Common myeloid progenitor, CD34-positive (primary cell): ENCODE measurements at regions not wholly inside any gene's neighbourhood (a gene's known extent, or its start where the extent isn't known, plus 50 kb on each side); places are given as distances from the start of the nearest gene placed in this dataset.

ENCODE experiments used
- CTCF ChIA-PET: fragments of 350-600 bp; sonication (Branson Sonifier 250); formaldehyde crosslinking; loops from one replicate; lab custom pipeline; 2021; ENCODE audit warnings: antibody characterized with exemption; lab: Charles Lee
- POLR2A ChIA-PET: fragments of 350-600 bp; sonication (Branson Sonifier 250); formaldehyde crosslinking; loops from one replicate; lab custom pipeline; 2021; ENCODE audit warnings: antibody characterized with exemption; lab: Charles Lee
- DNase-seq, 3 donors: peaks; one replicate each; pipeline versions ENCODE4 v3.0.0 to v3.0.0-alpha.2; 2013
- H3K27ac ChIP-seq, 2 experiments: 1 replicate in 1 of 2; 2 replicates in 1 of 2; pipeline ENCODE4 v1.7.0; 2013; ENCODE audit warnings: inconsistent platforms in 2 of 2, low read length in 2 of 2, mild to moderate bottlenecking in 2 of 2, low read depth in 1 of 2, moderate library complexity in 1 of 2; ENCODE audit not compliant: severe bottlenecking in 2 of 2, insufficient read depth in 1 of 2, poor library complexity in 1 of 2
- H3K27me3 ChIP-seq, 5 experiments: replicated peaks in 2 of 5; 1 replicate in 3 of 5; 2 replicates in 2 of 5; pipeline versions ENCODE4 v1.6.1 to v1.7.0; 2013; ENCODE audit warnings: low read length in 4 of 5, mild to moderate bottlenecking in 2 of 5, moderate library complexity in 2 of 5, inconsistent platforms in 1 of 5; ENCODE audit not compliant: insufficient read depth in 5 of 5, control insufficient read depth in 4 of 5
- H3K36me3 ChIP-seq, 4 experiments: 1 replicate in 2 of 4; 2 replicates in 2 of 4; pipeline versions ENCODE4 v1.6.1 to v1.7.0; 2013; ENCODE audit warnings: low read length in 3 of 4, control low read depth in 1 of 4, mild to moderate bottlenecking in 1 of 4; ENCODE audit not compliant: control insufficient read depth in 4 of 4, insufficient read depth in 4 of 4
- H3K4me1 ChIP-seq, 4 experiments: 1 replicate in 3 of 4; 2 replicates in 1 of 4; pipeline versions ENCODE4 v1.6.1 to v1.7.1; 2013; ENCODE audit warnings: low read length in 3 of 4, mild to moderate bottlenecking in 3 of 4, control low read depth in 1 of 4, inconsistent platforms in 1 of 4, moderate library complexity in 1 of 4; ENCODE audit not compliant: control insufficient read depth in 4 of 4, insufficient read depth in 4 of 4; ENCODE audit errors: control extremely low read depth in 1 of 4
- H3K4me3 ChIP-seq, 7 experiments: 1 replicate in 4 of 7; 2 replicates in 3 of 7; pipeline versions ENCODE4 v1.5.1 to v1.7.0; 2013; ENCODE audit warnings: mild to moderate bottlenecking in 7 of 7, low read length in 6 of 7, moderate library complexity in 6 of 7, inconsistent platforms in 2 of 7, low read depth in 2 of 7, control low read depth in 1 of 7; ENCODE audit not compliant: insufficient read depth in 4 of 7, control insufficient read depth in 1 of 7; ENCODE audit errors: extremely low read depth in 1 of 7
- H3K9me3 ChIP-seq, 5 experiments: 1 replicate in 4 of 5; 2 replicates in 1 of 5; pipeline versions ENCODE4 v1.6.1 to v1.7.1; 2013; ENCODE audit warnings: low read length in 4 of 5, mild to moderate bottlenecking in 2 of 5, inconsistent platforms in 1 of 5, low read depth in 1 of 5, moderate library complexity in 1 of 5; ENCODE audit not compliant: control insufficient read depth in 4 of 5, insufficient read depth in 2 of 5; ENCODE audit errors: control extremely low read depth in 1 of 5
- WGBS: methylation state at CpG from one replicate; pipeline ENCODE4 v1.1.5; 2013; ENCODE audit not compliant: insufficient coverage; 5-methylcytosine and 5-hydroxymethylcytosine counted together

DNA sequence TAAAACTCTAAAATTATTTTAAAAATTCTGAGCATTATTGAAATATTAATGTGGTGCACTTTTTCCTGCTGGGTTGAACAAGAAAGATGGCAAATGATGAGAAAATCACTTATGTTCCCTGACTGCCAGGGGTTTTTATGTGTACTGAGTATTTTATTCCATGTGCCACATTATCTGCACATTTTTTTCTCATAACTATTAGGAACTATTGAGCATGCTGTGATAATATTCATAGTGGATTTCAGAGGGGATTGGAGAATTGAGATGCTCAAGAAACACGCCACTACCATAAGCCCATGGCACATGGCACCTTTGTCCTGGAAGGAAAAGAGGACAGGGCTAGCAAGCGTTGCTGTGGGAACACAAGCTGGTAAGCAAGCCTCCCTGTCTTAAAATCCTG is 478.5 kb upstream of the GYPC start:
- Histone ChIP-seq H3K27me3 (no peaks in the 10 kb centered on the region), H3K9me3 (no peaks in the 10 kb centered on the region), H3K4me1 (no peaks in the 10 kb centered on the region), H3K4me3 (no peak overlapping the region), H3K36me3 (no peaks in the 10 kb centered on the region), H3K27ac (no peak overlapping the region)
- CTCF ChIA-PET: no interaction called here
- POLR2A ChIA-PET: no interaction called here
- WGBS: 100% methylated on average over 1 of the region's 2 CpGs
- DNase-seq: no peak

DNA sequence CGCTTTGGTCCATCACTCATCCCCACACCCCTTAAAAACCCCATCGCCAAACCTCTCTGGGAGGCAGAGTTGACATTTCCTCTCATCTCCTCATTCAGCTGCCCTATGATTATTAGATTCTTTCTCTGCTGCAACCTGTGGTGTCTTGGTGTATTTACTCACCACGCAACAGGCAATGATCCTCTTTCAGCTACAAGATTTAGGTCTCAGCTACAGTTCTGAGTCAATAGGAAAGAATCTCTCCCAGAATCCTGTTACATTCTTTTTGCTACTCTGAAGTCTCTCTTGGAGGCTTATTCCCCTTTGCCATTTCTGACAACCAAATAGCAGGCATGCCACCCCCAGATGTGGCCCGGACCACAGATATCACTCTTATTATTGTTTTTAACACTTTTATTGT is 468.3 kb upstream of the GYPC start:
- Histone ChIP-seq H3K27ac (no peak overlapping the region), H3K36me3 (no peaks in the 10 kb centered on the region), H3K4me1 (no peaks in the 10 kb centered on the region), H3K9me3 (peaks cover 0 to 4% (median 0%) of the 10 kb centered on the region in 5 experiments), H3K27me3 (no peaks in the 10 kb centered on the region), H3K4me3 (no peak overlapping the region)
- 78% methylated on average over 3 of the region's 4 CpGs for WGBS
- ChIA-PET CTCF (interaction anchor here (0.6 kb wide), 1 partner anchor 72 kb away, joined by 3 read pairs; no protein-coding TSS in a partner anchor), POLR2A (no interaction called here)
- DNase-seq: no peak

DNA sequence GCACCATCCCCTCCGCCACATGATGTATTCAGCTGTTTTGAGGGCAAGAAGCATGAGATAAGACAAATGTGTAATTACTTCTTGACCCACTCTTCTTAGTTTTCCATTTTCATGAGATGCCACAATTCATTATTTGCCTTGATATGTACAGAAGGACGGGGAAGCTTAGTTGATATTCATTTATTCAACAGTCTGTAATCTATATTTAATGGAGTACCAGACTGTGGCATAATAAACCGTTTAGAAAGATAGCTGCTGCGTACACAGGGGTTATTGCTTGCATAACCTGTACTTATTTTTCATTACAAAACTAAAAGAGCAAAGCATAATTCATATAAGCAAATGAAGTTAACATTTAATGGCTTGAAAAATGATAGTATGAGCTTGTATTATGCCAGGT is 466.4 kb upstream of the GYPC start:
- no peak overlapping the region for H3K27ac ChIP-seq
- no peaks in the 10 kb centered on the region for H3K27me3 ChIP-seq
- H3K4me1 ChIP-seq: no peaks in the 10 kb centered on the region
- 100% methylated on average over 1 of the region's 4 CpGs for WGBS
- no peak overlapping the region for H3K4me3 ChIP-seq
- peaks cover 0 to 4% (median 0%) of the 10 kb centered on the region in 5 experiments for H3K9me3 ChIP-seq
- ChIA-PET CTCF (interaction anchor here (1.2 kb wide), 1 partner anchor 45 kb away, joined by 3 read pairs; no protein-coding TSS in a partner anchor), POLR2A (no interaction called here)
- DNase-seq: no peak
- H3K36me3 ChIP-seq: no peaks in the 10 kb centered on the region

DNA sequence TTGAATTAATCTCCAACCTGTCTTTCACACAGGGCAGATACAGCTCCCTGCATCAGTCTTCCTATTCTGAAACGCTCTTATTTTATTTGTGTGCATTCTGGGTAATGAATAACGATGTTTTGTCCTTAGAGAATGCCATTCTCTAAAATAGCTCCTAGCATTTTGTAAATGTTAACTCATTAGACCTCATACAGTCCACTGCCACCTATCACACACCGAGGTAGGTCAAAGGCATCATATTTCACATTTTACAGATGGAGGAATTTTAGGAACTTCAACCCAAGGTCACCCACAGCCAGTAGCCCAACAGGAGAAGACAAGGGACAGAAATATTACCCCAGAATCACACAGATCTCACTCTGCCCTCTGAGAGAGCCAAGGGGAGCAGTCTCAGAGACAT is 455.4 kb upstream of the GYPC start:
- H3K27ac ChIP-seq: no peak overlapping the region
- WGBS: no CpG with 5 or more reads among the region's 3 CpGs

DNA sequence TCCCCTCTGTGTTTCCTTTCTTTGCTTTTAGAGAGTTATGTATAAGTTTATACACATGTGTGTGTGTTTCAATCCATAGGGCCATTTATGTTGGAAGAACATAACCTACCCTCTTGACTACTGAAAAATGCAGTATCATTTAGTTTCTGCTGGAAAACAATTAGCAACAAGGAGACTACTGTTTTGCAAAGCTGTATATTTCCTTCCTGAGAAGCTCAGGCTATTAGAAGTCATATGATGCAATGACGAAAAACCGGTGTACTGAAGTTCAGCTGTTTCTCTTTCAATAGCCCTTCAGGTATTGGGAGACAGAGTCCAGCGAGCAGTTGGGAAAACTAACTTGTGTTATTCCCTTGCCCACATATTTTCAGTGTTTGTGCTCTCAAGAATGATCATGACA is 447.7 kb upstream of the GYPC start:
- H3K4me1 ChIP-seq: no peaks in the 10 kb centered on the region
- H3K27me3 ChIP-seq: no peaks in the 10 kb centered on the region
- no peak overlapping the region for H3K4me3 ChIP-seq
- WGBS: 87% methylated on average over 3 of the region's 3 CpGs
- ChIA-PET POLR2A (no interaction called here), CTCF (no interaction called here)
- DNase-seq: no peak
- no peaks in the 10 kb centered on the region for H3K36me3 ChIP-seq
- no peaks in the 10 kb centered on the region for H3K9me3 ChIP-seq
- no peak overlapping the region for H3K27ac ChIP-seq

More for the DNA sequence above, 455.4 kb upstream of the GYPC start:
- CTCF ChIA-PET: no interaction called here
- Histone ChIP-seq H3K36me3 (no peaks in the 10 kb centered on the region), H3K9me3 (no peaks in the 10 kb centered on the region), H3K27me3 (no peaks in the 10 kb centered on the region), H3K4me3 (no peak overlapping the region), H3K4me1 (no peaks in the 10 kb centered on the region)
- POLR2A ChIA-PET: no interaction called here
- no peak for DNase-seq

DNA sequence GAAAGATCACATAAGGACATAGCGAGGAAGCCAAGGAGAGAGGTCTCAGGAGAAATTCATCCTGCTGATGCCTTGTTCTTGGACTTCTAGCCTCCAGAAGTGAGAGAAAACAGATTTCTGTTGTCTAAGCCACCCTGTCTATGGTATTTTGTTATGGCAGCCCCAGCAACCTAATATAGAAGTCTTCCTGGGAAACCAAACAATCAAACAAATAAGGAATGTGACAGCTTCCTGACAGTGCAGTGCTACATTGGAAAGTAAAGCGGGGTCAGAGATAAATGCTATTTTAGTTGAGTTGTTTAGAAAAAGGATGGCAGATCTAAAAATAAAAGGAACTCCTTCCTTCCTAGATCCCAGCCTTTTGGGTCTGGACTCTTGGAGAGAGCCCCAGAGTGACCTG is 443.2 kb upstream of the GYPC start:
- no peaks in the 10 kb centered on the region for H3K9me3 ChIP-seq
- ChIA-PET CTCF (no interaction called here), POLR2A (no interaction called here)
- 100% methylated on average over 1 of the region's 2 CpGs for WGBS
- DNase-seq: no peak
- H3K4me1 ChIP-seq: no peaks in the 10 kb centered on the region
- no peak overlapping the region for H3K4me3 ChIP-seq
- no peaks in the 10 kb centered on the region for H3K36me3 ChIP-seq
- H3K27ac ChIP-seq: no peak overlapping the region
- H3K27me3 ChIP-seq: no peaks in the 10 kb centered on the region

DNA sequence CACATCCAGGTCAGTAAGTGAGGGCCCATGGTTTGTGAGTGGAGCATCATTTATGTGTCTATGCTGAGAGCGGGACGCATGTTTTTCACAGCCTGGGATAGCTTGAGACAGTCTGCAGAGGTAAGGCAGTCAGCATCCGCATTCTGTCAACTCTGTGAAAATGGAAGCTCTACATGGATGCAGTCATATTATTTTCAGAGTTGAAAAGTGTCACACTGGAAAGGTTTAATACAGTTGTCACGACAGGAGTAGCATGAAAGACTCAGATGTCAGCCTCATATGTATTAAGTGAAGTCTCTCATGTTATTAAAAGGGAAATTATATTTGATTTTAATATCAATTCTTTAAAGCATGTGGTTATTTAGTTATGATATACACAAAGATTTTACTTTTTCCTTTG is 436.9 kb upstream of the GYPC start:
- no peaks in the 10 kb centered on the region for H3K27me3 ChIP-seq
- ChIA-PET POLR2A (no interaction called here), CTCF (no interaction called here)
- 100% methylated on average over 2 of the region's 4 CpGs for WGBS
- no peaks in the 10 kb centered on the region for H3K36me3 ChIP-seq
- no peak overlapping the region for H3K4me3 ChIP-seq
- DNase-seq: no peak
- H3K27ac ChIP-seq: no peak overlapping the region
- no peaks in the 10 kb centered on the region for H3K4me1 ChIP-seq
- H3K9me3 ChIP-seq: no peaks in the 10 kb centered on the region
